ENCODE measurements at regions not wholly inside any gene's neighbourhood (a gene's known extent, or its start where the extent isn't known, plus 50 kb on each side); places are given as distances from the start of the nearest gene placed in this dataset.
"Not testable (repeated sequence)": the region's sequence is repeated elsewhere in the genome, so short reads cannot be mapped to it uniquely, and the experiment has no call there.

DNA sequence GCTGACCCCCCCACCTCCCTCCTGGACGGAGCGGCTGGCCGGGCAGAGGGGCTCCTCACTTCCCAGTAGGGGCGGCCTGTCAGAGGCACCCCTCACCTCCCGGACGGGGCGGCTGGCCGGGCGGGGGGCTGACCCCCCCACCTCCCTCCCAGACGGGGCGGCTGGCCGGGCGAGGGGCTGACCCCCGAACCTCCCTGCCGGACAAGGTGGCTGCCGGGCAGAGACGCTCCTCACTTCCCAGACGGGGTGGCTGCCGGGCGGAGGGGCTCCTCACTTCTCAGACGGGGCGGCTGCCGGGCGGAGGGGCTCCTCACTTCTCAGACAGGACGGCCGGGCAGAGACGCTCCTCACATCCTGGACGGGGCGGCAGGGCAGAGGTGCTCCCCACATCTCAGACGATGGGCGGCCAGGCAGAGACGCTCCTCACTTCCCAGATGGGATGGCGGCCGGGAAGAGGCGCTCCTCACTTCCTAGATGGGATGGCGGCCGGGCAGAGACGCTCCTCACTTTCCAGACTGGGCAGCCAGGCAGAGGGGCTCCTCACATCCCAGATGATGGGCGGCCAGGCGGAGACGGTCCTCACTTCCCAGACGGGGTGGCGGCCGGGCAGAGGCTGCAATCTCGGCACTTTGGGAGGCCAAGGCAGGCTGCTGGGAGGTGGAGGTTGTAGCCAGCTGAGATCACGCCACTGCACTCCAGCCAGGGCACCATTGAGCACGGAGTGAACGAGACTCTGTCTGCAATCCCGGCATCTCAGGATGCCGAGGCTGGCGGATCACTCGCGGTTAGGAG, 66.2 kb upstream of the PAPPA2 start:
- H3K9me3 Mint-ChIP-seq; DNase-seq (ENCODE audit: low spot score in 2 of 2); H3K36me3 Mint-ChIP-seq; H3K27ac Mint-ChIP-seq; ATAC-seq: not testable (repeated sequence)

GRCh38 chr1:176391621-176392020, 71.4 kb upstream of the PAPPA2 start:
- DNase-seq (ENCODE audit: low spot score in 2 of 2) (no peak), ATAC-seq (no peak)
- Mint-ChIP-seq H3K9me3 (peaks cover 5 to 14% of the 10 kb centered on the region in 2 donors), H3K36me3 (peaks cover 0 to 4% of the 10 kb centered on the region in 2 donors), H3K27ac (no peak overlapping the region)

- no peak overlapping the region for H3K27ac Mint-ChIP-seq
- DNase-seq (ENCODE audit: low spot score in 2 of 2): no peak
- ATAC-seq: no peak
- H3K9me3 Mint-ChIP-seq: peaks cover 5 to 14% of the 10 kb centered on the region in 2 donors
- H3K36me3 Mint-ChIP-seq: peaks cover 0 to 4% of the 10 kb centered on the region in 2 donors
Observed at GRCh38 chr1:176384841-176385240, 78.1 kb upstream of the PAPPA2 start.

DNA sequence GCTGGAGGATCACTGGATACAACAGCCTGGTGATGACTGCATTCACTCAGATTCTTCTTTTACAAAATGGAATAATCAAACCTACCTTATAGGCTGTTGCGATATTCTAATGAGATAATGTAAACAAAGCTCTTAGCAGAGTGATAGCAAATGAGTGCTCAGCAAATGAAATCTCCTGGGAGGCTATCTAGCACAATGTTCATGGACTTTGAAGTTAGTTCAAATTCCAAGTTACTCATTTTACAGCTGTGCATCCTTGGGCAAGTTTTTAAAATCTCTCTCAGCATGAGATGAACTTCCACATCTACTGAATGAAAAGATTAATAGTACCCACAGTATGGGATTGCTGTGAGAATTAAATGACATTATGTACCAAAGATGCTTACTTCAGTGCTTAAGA, 80.8 kb upstream of the PAPPA2 start:
- H3K36me3 Mint-ChIP-seq: no peaks in the 10 kb centered on the region
- peaks cover 0 to under 1% of the 10 kb centered on the region in 2 donors for H3K9me3 Mint-ChIP-seq
- no peak overlapping the region for H3K27ac Mint-ChIP-seq
- ATAC-seq: no peak
- DNase-seq (ENCODE audit: low spot score in 2 of 2): no peak

- no peak for DNase-seq (ENCODE audit: low spot score in 2 of 2)
- Mint-ChIP-seq H3K9me3 (no peaks in the 10 kb centered on the region), H3K36me3 (no peaks in the 10 kb centered on the region), H3K27ac (no peak overlapping the region)
- ATAC-seq: no peak
Observed at GRCh38 chr1:176379626-176380339, 83.2 kb upstream of the PAPPA2 start.

GRCh38 chr1:176374967-176375569, 87.9 kb upstream of the PAPPA2 start:
- Mint-ChIP-seq H3K9me3 (no peaks in the 10 kb centered on the region), H3K36me3 (no peaks in the 10 kb centered on the region), H3K27ac (no peak overlapping the region)
- DNase-seq (ENCODE audit: low spot score in 2 of 2) (peak in 1 of 2 donors; percentile 74), ATAC-seq (peak in 1 of 2 donors; percentile 72)

DNA sequence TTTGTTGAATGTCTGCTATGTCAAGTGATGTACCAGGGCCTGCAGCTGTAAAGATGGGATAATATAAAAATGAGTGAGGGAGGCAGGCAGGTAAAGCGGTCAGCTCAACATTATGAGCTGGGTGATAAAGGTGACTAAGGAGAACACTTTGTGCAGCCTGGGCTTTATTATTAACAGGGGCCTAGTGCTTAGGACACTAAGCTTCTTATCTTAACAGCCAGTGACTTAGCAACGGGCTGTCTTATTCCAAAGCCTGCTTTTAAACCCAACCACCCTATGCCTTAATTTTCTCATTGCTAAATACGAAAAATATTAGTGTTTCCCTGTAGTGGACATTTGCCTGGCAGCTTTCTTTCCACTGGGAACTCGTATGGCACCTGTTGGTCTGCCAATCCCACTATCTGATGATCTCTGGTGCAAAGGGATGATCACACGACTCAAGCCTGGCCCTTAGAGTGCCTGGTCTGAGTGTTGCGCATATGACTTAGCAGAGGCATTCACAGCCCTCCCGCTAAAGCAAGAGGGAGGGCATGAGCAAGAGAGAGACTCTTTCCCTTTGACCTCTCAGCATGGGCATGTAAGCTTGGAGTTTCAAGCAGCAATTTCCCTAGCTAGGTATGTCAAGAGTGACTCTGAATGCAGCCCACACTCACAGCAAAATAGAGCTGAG, 98.6 kb upstream of the PAPPA2 start:
- no peak overlapping the region for H3K27ac Mint-ChIP-seq
- no peaks in the 10 kb centered on the region for H3K36me3 Mint-ChIP-seq
- ATAC-seq: no peak
- DNase-seq (ENCODE audit: low spot score in 2 of 2): no peak
- no peaks in the 10 kb centered on the region for H3K9me3 Mint-ChIP-seq

DNA sequence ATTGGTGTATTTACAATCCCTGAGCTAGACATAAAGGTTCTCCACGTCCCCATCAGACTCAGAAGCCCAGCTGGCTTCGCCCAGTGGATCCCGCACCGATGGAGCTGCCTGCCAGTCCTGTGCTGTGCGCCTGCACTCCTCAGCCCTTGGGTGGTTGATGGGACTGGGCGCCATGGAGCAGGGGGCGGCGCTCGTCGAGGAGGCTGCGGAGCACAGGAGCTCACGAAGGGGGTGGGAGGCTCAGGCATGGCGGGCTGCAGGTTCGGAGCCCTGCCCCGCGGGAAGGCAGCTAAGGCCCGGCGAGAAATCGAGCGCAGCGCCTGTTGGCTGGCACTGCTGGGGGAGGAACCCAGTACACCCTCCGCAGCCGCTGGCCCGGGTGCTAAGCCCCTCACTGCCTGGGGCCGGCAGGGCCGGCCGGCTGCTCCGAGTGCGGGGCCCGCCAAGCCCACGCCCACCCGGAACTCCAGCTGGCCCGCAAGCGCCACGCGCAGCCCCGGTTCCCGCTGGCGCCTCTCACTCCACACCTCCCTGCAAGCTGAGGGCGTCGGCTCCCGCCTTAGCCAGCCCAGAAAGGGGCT, 113.8 kb upstream of the PAPPA2 start:
- not testable (repeated sequence) for H3K27ac Mint-ChIP-seq; DNase-seq (ENCODE audit: low spot score in 2 of 2); ATAC-seq
- peaks cover 3 to 13% of the 10 kb centered on the region in 2 donors for H3K36me3 Mint-ChIP-seq
- peaks cover 6 to 31% of the 10 kb centered on the region in 2 donors for H3K9me3 Mint-ChIP-seq

- ATAC-seq: no peak
- no peak overlapping the region for H3K27ac Mint-ChIP-seq
- peaks cover 12 to 13% of the 10 kb centered on the region in 2 donors for H3K36me3 Mint-ChIP-seq
- DNase-seq (ENCODE audit: low spot score in 2 of 2): no peak
- peaks cover 13 to 23% of the 10 kb centered on the region in 2 donors for H3K9me3 Mint-ChIP-seq
Observed at GRCh38 chr1:176341656-176342055, 121.3 kb upstream of the PAPPA2 start.

GRCh38 chr1:176338877-176339276, 124.1 kb upstream of the PAPPA2 start:
- no peak for ATAC-seq
- Mint-ChIP-seq H3K27ac (no peak overlapping the region), H3K36me3 (peaks cover 0 to 5% of the 10 kb centered on the region in 2 donors), H3K9me3 (peaks cover 3 to 8% of the 10 kb centered on the region in 2 donors)
- no peak for DNase-seq (ENCODE audit: low spot score in 2 of 2)

- H3K36me3 Mint-ChIP-seq: no peaks in the 10 kb centered on the region
- peaks cover 0 to 1% of the 10 kb centered on the region in 2 donors for H3K9me3 Mint-ChIP-seq
- no peak overlapping the region for H3K27ac Mint-ChIP-seq
- DNase-seq (ENCODE audit: low spot score in 2 of 2): no peak
- ATAC-seq: no peak
Observed at GRCh38 chr1:176330782-176331181, 123.7 kb upstream of the COP1 start.

- DNase-seq (ENCODE audit: low spot score in 2 of 2) (no peak), ATAC-seq (no peak)
- H3K36me3 Mint-ChIP-seq: no peaks in the 10 kb centered on the region
- no peaks in the 10 kb centered on the region for H3K9me3 Mint-ChIP-seq
- no peak overlapping the region for H3K27ac Mint-ChIP-seq
Observed at GRCh38 chr1:176325664-176326063, 118.6 kb upstream of the COP1 start.

- no peaks in the 10 kb centered on the region for H3K36me3 Mint-ChIP-seq
- ATAC-seq (no peak), DNase-seq (ENCODE audit: low spot score in 2 of 2) (no peak)
Observed at GRCh38 chr1:176323472-176323871, 116.4 kb upstream of the COP1 start.

GRCh38 chr1:176315519-176316220, 108.6 kb upstream of the COP1 start:
- peaks cover 3 to 12% of the 10 kb centered on the region in 2 donors for H3K9me3 Mint-ChIP-seq
- no peak for DNase-seq (ENCODE audit: low spot score in 2 of 2)
- no peaks in the 10 kb centered on the region for H3K36me3 Mint-ChIP-seq
- no peak overlapping the region for H3K27ac Mint-ChIP-seq
- ATAC-seq: no peak

More at GRCh38 chr1:176323472-176323871, 116.4 kb upstream of the COP1 start:
- Mint-ChIP-seq H3K9me3 (no peaks in the 10 kb centered on the region), H3K27ac (no peak overlapping the region)

DNA sequence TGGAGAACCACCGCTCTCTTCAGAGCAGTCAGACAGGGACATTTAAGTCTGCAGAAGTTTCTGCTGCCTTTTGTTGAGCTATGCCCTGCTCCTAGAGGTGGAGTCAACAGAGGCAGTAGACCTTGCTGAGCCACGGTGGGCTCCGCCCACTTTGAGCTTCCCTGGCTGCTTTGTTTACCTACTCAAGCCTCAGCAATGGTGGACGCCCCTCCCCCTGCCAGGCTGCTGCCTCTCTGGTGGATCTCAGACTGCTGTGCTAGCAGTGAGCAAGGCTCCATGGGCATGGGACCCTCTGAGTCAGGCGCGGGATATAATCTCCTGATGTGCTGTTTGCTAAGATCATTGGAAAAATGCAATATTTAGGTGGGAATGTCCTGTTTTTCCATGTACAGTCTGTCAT, 89.5 kb upstream of the COP1 start:
- Mint-ChIP-seq H3K36me3 (peaks cover 0 to 28% of the 10 kb centered on the region in 2 donors), H3K9me3 (peaks cover 39 to 40% of the 10 kb centered on the region in 2 donors)
- not testable (repeated sequence) for DNase-seq (ENCODE audit: low spot score in 2 of 2); ATAC-seq; H3K27ac Mint-ChIP-seq

- ATAC-seq (no peak), DNase-seq (ENCODE audit: low spot score in 2 of 2) (no peak)
- H3K27ac Mint-ChIP-seq: no peak overlapping the region
- H3K9me3 Mint-ChIP-seq: peaks cover 29 to 39% of the 10 kb centered on the region in 2 donors
- H3K36me3 Mint-ChIP-seq: peaks cover 15 to 34% of the 10 kb centered on the region in 2 donors
Observed at GRCh38 chr1:176285996-176286395, 78.9 kb upstream of the COP1 start.
